GM19372 (cell line): ENCODE measurements at regions not wholly inside any gene's neighbourhood (a gene's known extent, or its start where the extent isn't known, plus 50 kb on each side); places are given as distances from the start of the nearest gene placed in this dataset.
"Not testable (repeated sequence)": the region's sequence is repeated elsewhere in the genome, so short reads cannot be mapped to it uniquely, and the experiment has no call there.

Experiments used
- ATAC-seq: cut with Tn5 transposase; IDR thresholded peaks from one replicate; pipeline ENCODE4 v1.9.1; 2021; ENCODE audit warnings: mild to moderate bottlenecking, low read depth, moderate library complexity; ENCODE audit not compliant: unreplicated experiment

DNA sequence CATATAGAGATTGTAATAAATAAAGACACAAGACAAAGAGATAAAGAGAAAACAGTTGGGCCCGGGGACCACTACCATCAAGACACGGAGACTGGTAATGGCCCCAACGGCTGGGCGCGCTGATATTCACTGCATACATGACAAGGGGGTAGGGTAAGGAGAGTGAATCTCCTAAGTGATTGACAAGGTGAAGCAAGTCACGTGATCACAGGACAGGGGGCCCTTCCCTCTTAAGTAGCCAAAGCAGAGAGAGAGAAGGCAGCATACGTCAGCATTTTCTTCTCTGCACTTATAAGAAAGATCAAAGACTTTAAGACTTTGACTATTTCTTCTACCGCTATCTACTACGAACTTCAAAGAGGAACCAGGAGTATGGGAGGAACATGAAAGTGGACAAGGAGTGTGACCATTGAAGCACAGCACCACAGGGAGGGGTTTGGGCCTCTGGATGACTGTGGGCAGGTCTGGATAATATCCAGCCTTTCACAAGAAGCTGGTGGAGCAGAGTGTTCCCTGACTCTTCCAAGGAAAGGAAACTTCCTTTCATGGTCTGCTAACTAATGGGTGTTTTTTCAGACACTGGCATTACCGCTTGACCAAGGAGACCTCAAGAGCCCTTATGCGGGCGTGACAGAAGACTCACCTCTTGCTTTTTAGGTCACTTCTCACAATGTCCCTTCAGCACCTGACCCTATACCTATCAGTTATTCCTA is 75.6 kb downstream of the MRPL39 start:
- not testable (repeated sequence) for ATAC-seq

DNA sequence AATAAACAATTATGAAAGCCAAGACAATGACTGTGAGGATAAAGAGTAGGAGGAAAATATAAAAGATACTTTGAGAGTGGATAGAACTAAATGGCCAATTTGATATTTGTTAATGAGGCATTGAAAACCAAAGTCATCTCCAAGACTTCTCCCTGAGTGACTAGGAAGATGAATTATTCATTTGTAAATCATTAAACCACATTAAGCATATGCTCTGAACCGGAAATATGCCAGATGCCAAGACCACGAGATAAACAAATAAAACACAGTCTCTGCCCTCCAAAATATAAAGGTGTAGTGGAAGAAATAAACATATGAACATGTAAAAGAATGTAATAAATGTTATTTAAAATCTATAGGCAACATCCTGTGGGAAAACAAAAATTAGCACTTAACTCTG is 78.8 kb downstream of the MRPL39 start:
- ATAC-seq: no peak

DNA sequence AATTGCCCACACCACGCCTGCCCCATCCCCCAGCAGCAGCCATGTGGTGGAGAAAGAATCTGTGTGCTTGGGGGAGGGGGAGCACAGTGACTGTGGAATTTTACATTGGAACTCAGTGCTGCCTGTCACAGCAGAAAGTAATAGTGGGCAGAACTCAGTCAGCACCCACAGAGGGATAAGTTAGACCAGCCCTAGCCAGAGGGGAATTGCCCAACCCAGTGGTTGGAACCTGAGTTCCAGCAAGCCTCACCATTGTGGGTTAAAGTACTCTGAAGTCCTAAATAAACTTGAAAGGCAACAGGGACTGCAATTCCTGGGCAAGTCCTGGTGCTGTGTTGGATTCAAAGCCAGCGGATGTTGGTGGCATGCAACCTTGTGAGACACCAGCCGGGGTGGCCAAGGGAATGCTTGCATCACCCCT is 88.8 kb downstream of the MRPL39 start:
- no peak for ATAC-seq

DNA sequence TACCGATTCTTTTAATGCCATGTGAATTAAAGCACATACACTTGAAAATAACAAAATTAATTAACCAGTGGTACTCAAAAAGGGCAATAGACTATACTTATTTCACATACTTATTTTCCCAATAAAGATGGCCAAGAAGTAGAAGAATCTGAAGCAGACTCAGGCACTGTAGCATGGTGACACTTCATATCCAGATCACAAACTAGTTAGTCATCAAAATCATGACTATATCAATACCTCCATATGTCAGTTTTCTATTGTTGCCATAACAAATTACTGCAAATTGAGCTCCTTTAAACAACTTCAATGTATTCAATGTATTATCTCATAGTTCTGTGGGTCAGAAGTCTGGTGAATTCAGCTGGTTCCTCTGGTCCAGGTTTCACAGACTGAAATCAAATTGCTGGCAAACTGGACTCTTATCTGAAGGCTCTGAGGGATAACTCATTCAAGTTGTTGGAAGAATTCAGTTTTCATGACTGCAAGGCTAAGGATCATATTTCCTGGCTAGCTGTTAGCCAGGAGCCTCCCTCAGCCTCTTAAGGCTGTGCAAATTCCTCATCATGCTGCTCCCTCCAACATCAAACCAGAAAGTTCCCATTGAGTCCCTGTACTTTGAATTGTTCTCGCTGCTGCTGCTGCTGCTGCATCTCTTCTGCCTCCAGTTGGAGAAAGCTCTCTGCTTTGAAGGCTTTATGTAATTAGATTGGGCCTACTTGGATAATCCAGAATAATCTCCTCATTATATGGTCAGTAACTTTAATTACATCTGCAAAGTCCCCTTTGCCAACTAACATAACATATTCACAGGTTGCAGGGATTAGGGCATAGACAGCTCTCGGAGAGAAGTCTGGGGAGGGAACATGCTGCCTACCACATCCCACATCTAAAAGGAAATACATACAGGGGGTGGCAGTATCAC is 91.5 kb downstream of the MRPL39 start:
- no peak for ATAC-seq

DNA sequence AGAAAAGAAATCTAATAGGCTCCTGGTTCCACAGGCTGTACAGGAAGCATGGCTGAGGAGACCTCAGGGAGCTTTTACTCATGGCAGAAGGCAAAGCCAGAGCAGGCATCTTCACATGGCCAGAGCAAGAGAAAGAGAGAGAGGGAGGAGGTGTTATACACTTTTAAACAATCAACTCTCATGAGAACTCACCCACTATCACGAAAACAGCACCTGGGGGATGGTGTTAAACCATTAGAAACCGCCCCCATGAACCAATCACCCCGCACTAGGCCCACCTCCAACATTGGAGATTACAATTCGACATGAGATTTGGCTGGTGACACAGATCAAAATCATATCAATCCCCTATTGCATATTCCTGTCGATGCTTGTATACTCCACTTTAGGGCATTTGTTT is 93.5 kb downstream of the MRPL39 start:
- no peak for ATAC-seq

DNA sequence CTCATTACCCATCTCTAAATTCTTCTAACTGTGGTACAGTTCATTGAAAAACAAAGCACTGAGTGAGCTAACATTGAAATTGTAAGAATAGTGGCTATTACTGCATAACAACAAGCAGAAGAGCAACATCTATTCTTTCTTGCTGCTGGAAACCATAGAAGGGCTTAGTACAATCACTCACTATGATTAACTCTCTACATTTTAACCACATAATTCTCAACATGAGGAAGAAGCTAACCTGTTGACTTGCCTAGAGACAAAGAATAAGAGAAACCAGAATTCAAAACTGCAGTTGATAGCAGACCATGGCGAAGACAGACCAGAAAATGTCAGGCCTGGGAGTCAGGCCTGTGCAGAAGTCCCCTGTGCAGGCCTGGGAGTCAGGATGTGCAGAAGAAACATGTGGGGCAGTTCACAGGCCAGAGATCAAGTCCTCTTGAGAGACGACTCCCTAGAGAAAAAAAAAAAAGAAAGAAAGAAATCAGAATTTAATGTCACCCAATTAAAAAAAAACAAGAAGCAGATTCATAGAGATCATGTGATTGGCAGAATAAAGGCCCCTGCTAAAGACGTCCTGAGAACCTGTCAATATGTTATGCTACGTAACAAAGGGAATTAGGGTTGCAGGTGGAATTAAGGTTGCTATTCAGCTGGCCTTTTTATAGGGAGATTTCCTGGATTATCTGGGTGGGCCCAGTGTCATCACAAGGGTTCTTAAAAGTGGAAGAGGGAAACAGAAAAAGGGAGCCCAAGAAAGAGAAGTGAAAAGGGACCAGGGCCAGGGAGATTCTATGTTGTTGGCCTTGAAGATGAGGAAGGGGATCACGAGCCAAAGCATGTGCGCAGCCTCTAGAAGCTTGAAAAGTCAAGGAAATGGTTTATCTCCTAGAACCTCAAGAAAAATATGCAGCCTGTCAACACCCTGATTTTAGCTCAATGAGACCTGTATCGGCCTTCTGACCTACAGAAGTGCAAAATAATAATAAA is 94.9 kb downstream of the MRPL39 start:
- ATAC-seq: no peak

DNA sequence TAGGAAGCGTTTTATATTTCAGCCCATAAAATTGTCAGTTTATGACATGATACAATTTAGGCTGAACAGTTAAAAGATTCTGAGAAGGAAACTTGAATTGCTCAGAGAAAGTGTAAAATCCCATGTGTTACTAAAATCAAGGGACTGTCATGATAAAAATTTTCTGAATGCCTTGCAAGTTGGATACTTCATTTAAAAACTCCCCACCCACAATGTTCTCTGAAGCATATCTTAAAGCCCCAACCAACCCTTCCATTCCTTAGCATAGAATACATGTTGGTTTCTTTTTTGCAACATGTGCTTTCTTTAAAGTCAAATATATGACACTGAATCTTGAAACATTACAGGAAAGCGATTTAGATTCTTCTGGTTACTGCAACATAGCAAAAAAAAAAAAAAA is 97.4 kb downstream of the MRPL39 start:
- peak; percentile 65 for ATAC-seq

DNA sequence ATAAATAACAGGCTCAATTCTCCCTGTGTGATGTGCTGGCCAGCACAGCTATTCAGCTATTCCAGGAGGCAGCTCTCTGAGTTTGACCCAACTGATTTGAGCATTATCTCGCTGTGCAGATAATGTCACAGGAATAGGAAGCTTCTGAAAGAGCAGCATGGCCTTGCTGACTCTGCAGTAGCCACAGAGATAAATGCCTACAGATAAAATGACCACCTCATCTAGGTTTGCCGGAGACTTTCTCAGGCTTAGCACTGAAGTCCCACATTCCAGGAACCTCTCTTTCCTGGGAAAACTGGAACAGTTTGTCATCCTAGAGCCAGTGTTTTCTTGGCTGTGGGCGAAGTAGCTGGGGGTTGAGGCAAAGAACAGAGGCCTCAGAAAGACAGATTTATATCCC is 98.9 kb downstream of the MRPL39 start:
- ATAC-seq: no peak

DNA sequence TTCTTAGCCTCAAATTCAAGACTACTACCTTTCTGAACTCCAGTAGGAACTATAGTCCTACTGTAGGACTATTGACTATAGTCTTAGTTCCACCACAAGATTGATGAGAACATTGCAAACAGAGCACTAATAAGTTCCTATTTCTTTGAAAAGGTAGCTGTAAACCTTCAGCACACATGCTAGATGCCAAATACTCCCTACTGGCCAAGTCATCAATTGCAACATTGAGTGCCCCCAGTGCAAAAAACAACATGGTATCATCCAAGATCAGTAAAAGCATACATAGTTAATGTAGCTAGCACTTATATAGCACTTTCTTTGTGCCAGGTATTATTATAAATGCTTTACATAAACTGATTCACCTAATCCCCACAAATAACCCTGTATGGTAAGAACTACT is 99.8 kb downstream of the MRPL39 start:
- no peak for ATAC-seq

DNA sequence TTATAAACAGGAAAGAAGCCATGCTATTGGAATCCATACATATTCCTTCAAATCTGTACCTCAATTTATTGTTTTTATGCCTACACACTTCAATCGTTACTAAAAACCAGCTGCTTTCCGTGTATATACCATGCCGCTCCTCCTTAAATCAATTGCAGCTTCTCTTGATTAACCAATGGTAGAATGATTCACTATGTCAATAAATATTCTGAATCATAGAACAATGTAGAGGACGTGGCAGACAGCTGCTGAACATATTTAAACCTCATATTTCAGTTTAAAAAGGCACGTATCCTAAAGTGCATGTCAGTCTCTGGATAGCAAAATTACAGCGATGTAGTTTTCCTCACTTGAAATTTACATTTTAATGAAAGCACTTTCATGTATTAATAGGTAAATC is 100.4 kb downstream of the MRPL39 start:
- ATAC-seq: no peak

DNA sequence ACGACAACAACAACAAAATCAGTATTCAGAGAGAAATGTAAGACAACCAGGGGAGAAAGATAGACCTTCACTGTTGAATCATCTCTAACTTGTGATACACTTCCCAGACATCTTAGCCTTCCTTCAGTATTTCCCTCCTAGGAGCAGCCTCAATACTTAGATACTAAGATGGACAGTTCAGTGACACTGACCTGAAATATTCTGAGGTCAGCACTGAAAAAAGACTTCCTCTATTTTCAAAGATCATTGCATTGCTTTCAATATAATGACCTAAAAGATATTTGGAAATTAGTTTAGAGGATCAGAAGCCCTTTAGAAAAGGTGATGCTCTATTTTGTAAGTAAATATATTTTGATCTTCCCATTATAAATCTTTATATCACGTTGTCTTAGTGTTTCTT is 101.0 kb downstream of the MRPL39 start:
- no peak for ATAC-seq

DNA sequence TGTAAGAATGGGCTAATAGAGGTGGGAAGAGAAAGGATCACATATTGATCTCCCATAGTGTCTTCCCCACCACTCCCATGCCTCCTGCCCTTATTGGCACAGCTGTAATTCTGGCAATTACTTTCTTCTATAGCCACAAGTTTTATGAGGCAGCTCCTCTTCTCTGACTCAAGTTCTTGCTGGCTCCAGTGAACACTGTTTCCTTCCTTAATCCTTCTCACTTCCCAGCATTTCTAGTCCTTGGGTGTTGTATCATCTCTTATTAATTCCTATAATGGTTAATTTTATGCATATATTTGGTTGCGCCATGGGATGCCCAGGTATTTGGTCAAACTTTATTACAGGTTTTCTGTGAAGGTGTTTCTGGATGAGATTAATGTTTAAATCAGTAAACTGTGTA is 103.3 kb downstream of the MRPL39 start:
- no peak for ATAC-seq

DNA sequence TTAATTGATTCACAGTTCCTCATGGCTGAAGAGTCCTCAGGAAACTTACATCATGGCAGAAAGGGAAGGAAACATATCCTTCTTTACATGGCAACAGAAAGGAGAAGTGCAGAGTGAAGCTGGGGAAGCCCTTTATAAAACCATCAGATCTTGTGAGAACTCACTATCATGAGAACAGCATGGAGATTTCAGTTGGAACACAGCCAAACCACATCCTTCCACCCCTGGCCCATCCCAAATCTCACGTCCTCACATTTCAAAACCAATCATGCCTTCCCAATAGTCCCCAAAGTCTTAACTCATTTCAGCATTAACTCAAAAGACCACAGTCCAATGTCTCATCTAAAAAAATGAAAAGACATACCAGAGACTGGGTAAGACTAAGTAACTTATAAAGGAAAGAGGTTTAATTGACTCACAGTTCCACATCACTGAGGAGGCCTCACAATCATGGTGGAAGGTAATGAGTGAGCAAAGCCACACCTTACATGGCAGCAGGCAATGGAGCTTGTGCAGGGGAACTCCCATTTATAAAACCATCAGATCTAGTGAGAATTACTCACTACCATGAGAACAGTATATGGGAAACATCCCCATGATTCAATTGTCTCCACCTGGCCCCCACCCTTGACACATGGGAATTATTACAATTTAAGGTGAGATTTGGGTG is 105.2 kb downstream of the MRPL39 start:
- peak; percentile 43 for ATAC-seq

DNA sequence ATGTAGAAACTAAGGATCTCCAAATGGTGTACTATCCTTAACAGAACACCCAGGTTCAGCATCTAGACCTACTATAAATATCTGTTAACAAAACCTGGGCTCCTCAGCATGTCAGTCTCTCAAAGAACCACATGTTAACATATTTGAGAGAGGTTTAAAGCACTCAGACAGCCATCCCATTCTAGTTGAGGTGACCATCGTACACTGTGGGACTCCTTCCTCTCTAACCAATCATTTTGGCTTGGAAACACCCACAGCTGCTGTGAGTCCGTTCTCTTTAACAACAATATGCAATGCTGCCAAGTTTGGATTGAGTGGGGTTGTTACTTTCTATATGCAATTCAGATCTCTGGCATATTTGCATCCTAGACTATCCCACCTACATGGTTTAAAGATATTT is 105.8 kb downstream of the MRPL39 start:
- ATAC-seq: no peak

DNA sequence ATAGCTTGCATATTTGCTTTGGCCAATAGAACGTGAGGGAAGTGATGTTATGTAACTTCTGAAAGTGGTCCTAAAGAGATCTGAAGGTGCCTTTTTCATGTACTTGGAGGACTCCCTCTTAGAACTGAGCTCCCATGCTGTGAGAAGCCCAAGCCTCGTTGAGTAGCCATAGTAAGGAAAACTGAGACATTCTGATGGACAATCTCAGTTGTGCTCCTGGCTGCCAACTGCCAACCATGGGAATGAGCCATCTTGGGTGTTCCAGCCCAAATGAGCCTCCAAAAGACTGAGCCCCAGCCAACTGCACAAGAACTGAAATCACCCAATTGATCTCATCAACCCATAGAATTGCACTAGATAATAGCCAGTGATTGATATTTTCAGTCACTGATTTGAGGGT is 106.7 kb downstream of the MRPL39 start:
- no peak for ATAC-seq

DNA sequence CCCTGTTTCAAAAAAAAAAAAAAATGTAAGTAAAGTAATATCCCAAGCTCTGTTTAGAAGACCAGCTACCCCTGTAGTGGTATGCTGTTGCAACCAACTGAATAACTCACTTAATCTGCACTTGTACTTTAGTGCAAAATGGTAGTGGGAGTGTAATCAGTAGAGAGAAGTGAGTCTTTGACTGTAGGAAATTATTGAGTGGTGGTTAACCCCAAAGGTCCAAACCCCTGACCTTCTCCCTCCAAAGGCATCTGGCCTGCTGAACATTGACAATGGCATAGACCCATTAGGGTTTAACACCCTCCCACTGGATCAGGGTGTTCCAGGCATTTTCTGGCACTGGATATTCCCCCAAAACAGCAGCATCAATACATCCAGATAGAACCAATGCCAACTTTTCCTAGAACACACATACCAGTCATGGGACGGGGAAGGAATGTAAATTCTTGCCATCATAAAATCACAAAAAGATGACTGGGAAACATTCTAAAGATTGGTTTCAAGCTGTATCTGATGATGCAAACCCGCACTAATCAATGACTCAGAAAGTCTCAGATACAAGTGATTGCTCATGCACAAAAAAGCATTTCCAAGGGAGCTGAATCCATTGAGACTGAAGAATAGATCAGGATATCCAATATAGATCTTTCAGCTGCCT is 110.3 kb downstream of the MRPL39 start:
- ATAC-seq: no peak

DNA sequence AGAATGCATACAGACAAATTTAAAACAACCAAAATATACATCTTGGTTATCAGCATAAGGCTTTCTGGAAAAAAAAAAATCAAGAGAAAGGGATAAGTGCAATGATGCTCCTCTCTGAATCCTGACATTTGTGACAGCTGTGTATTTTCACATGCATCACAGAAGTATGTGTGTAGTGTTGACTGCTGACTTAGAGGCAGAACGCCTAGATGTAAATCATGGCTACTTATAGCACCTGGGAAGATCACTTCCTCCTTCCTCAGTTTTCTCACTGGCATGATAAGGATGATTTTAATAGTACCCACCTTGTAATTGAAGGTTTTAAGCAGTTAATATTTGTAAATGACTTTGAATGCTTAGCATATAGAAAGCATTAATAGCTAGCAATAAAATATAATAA is 112.5 kb downstream of the MRPL39 start:
- ATAC-seq: no peak

DNA sequence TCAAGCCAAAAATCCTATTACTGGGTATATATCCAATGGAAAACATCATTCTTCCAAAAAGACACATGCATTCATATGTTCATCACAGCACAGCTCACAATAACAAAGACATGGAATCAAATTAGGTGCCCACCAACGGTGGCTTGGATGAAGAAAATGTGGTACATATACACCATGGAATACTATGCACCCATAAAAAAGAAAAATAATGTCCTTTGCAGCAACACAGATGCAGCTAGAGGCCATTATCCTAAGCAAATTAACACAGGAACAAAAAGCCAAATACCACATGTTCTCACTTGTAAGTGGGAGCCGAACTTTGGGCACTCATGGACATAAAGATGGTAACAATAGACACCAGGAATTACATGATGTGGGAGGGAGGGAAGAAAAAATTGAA is 113.6 kb downstream of the MRPL39 start:
- ATAC-seq: no peak

DNA sequence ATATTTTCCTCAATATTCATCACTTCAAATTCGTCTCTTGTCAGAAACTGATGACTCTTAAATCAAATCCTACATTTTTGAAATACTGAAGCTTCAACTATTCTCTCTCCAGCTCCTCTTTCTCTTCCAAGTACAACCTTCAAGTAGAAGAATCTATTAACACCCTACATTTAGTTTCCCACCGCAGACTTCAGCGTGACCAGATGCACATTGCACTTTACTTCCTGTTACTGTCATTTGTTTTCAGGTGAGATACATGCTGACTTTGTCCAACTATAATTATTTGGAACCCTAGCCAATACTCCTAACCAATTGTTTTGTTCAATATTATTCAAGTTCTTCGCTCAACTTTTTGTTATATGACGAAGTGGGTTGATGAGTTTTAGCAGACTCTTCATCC is 116.0 kb downstream of the MRPL39 start:
- ATAC-seq: peak; percentile 40

DNA sequence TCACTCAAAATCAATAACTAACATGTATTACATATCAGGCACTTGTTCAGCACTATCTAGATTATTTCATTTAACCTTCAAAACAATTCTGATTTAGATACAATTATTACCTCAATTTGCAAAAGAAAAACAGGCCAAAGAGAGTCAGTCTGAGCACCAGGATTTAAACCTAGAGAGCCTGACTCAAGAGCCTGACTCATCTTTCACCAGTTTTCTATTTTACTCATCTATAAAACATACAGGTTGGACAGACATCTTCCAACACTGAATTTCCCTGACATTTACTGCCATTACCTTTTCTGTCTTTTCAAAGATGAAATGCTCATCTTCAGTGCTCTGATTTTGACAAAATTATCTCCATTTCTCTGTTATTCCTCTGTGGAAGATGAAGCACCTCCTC is 116.5 kb downstream of the MRPL39 start:
- no peak for ATAC-seq
